GM12892 (cell line): ENCODE measurements at regions not wholly inside any gene's neighbourhood (a gene's known extent, or its start where the extent isn't known, plus 50 kb on each side); places are given as distances from the start of the nearest gene placed in this dataset.

Experiments
- POLR2A ChIP-seq: IDR thresholded peaks from 2 replicates; pipeline ENCODE4 v1.6.1; 2011; ENCODE audit warnings: low read depth, low read length, control low read depth
- POLR2AphosphoS5 ChIP-seq: IDR thresholded peaks from 2 replicates; pipeline ENCODE4 v1.6.1; 2011; ENCODE audit warnings: low read depth, low read length, control low read depth

DNA sequence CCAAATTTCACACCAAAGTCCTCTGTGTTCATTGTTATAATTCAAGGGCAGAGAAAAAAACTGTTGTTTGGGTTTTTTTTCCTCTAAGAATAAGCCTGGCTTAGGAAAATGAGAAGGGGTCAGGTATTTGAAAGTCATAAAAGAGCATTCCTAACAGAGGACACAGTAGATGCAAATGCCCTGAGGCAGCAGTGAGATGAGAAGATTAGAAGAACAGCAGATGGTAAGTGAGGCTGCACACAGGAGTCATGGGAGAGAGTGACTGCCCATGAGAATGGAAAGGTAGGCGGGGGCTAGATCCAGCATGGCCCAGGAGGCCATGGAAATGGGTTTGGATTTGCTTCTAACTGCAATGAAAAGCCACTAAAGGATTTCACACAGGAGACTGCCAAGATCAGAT is 107.5 kb upstream of the RBPJ start:
- no peak for TF ChIP-seq POLR2AphosphoS5
- TF ChIP-seq POLR2A, result no peak
